GM23338 (cell line): ENCODE measurements at regions not wholly inside any gene's neighbourhood (a gene's known extent, or its start where the extent isn't known, plus 50 kb on each side); places are given as distances from the start of the nearest gene placed in this dataset.
"Not testable (repeated sequence)": the region's sequence is repeated elsewhere in the genome, so short reads cannot be mapped to it uniquely, and the experiment has no call there.

ENCODE experiments used
- ATAC-seq: fragments of 200-7000 bp; cut with Tn5 transposase; 3 replicates; pipeline ENCODE4 v1.9.1; 2020
- DNase-seq: peaks from one replicate; pipeline ENCODE4 v3.0.0-alpha.2; 2015; ENCODE audit warnings: low spot score
- H2AFZ ChIP-seq: fragments of 200-600 bp; sonication (generic); 2 replicates; pipeline ENCODE4 v1.8.0; 2016; ENCODE audit warnings: antibody characterized with exemption, mild to moderate bottlenecking, moderate library complexity
- H3F3A ChIP-seq: fragments of 200-600 bp; sonication (generic); replicated peaks from 2 replicates; pipeline ENCODE4 v1.8.0; 2017; ENCODE audit warnings: antibody characterized with exemption, mixed run types, low read depth
- H3K27ac ChIP-seq: fragments of 200-600 bp; sonication (generic); 2 replicates; pipeline ENCODE4 v1.6.1; 2016; ENCODE audit warnings: low read depth
- H3K27me3 ChIP-seq: fragments of 200-600 bp; sonication (generic); 2 replicates; pipeline ENCODE4 v1.8.0; 2016; ENCODE audit warnings: mild to moderate bottlenecking, mixed run types, moderate library complexity; ENCODE audit not compliant: insufficient read depth
- H3K36me3 ChIP-seq: fragments of 200-600 bp; sonication (generic); 2 replicates; pipeline ENCODE4 v1.8.0; 2016; ENCODE audit warnings: mild to moderate bottlenecking; ENCODE audit not compliant: insufficient read depth
- H3K4me1 ChIP-seq: fragments of 200-600 bp; sonication (generic); 2 replicates; pipeline ENCODE4 v1.8.0; 2016; ENCODE audit warnings: mild to moderate bottlenecking, moderate library complexity; ENCODE audit not compliant: insufficient read depth
- H3K4me2 ChIP-seq: fragments of 200-600 bp; sonication (generic); 2 replicates; pipeline ENCODE4 v1.7.1; 2017; ENCODE audit warnings: mixed run types
- H3K4me3 ChIP-seq: fragments of 200-600 bp; sonication (generic); 2 replicates; pipeline ENCODE4 v1.6.1; 2016; ENCODE audit warnings: mixed run types
- H3K79me2 ChIP-seq: fragments of 200-600 bp; sonication (generic); replicated peaks from 2 replicates; pipeline ENCODE4 v1.8.0; 2017; ENCODE audit warnings: mild to moderate bottlenecking; ENCODE audit not compliant: insufficient read depth
- H3K9me2 ChIP-seq: fragments of 200-600 bp; sonication (generic); 2 replicates; pipeline ENCODE4 v1.8.0; 2017; ENCODE audit not compliant: insufficient read depth
- H4K20me1 ChIP-seq: fragments of 200-600 bp; sonication (generic); replicated peaks from 2 replicates; pipeline ENCODE4 v1.8.0; 2017; ENCODE audit warnings: mild to moderate bottlenecking; ENCODE audit not compliant: insufficient read depth
- H3K27ac Mint-ChIP-seq: 2 replicates; pipeline ENCODE4 v1.8.0; 2020; ENCODE audit warnings: inconsistent platforms, mild to moderate bottlenecking, moderate library complexity, mixed read lengths
- H3K27me3 Mint-ChIP-seq: 3 replicates; pipeline ENCODE4 v1.8.0; 2022; ENCODE audit warnings: low read depth, mild to moderate bottlenecking, moderate library complexity, mixed read lengths, inconsistent platforms; ENCODE audit not compliant: insufficient read depth, poor library complexity
- H3K36me3 Mint-ChIP-seq: 3 replicates; pipeline ENCODE4 v1.8.0; 2021; ENCODE audit warnings: low read depth, mild to moderate bottlenecking, inconsistent platforms, moderate library complexity, mixed read lengths
- H3K4me1 Mint-ChIP-seq: 3 replicates; pipeline ENCODE4 v1.8.0; 2020; ENCODE audit warnings: mild to moderate bottlenecking, inconsistent platforms, mixed read lengths
- H3K4me3 Mint-ChIP-seq: 3 replicates; pipeline ENCODE4 v1.8.0; 2021; ENCODE audit warnings: moderate library complexity, mild to moderate bottlenecking, inconsistent platforms, mixed read lengths
- H3K9me3 Mint-ChIP-seq: 3 replicates; pipeline ENCODE4 v1.8.0; 2020; ENCODE audit warnings: moderate library complexity, mild to moderate bottlenecking, inconsistent platforms, mixed read lengths
- CREB1 ChIP-seq: fragments of 250-450 bp; sonication (Bioruptor Pico); IDR thresholded peaks from 2 replicates; pipeline ENCODE4 v1.5.0; 2020; ENCODE audit warnings: low read depth, mild to moderate bottlenecking, moderate library complexity
- EZH2 ChIP-seq: fragments of 200-600 bp; sonication (generic); IDR thresholded peaks from one replicate; pipeline ENCODE4 v1.8.0; 2017; ENCODE audit warnings: antibody characterized with exemption, mild to moderate bottlenecking, low read depth; ENCODE audit not compliant: unreplicated experiment
- EZH2phosphoT487 ChIP-seq: fragments of 200-600 bp; sonication (generic); IDR thresholded peaks from one replicate; pipeline ENCODE4 v1.8.1; 2018; ENCODE audit warnings: antibody characterized with exemption; ENCODE audit not compliant: unreplicated experiment
- JUNB ChIP-seq: IDR thresholded peaks from one replicate; pipeline ENCODE4 v1.6.1; 2016; ENCODE audit warnings: antibody characterized with exemption; ENCODE audit not compliant: unreplicated experiment
- NANOG ChIP-seq: IDR thresholded peaks from 2 replicates; pipeline ENCODE4 v1.6.1; 2016; ENCODE audit warnings: antibody characterized with exemption, borderline replicate concordance
- ZNF462 ChIP-seq: fragments of 250-450 bp; sonication (Bioruptor Pico); IDR thresholded peaks from 2 replicates; pipeline ENCODE4 v1.5.0; 2020; ENCODE audit warnings: mild to moderate bottlenecking, moderate library complexity

- no peak for TF ChIP-seq ZNF462 (CRISPR knock-in tag)
- TF ChIP-seq EZH2phosphoT487, result no peak
- TF ChIP-seq JUNB, result no peak
These were observed 90.9 kb downstream of the HNRNPD start (continued) for GRCh38 chr4:82282875-82283274.

GRCh38 chr4:82279550-82279949 is 94.2 kb downstream of the HNRNPD start:
- not testable (repeated sequence) for H2AFZ ChIP-seq, H3K9me2 ChIP-seq, H3K27ac Mint-ChIP-seq, H3F3A ChIP-seq, H3K4me3 Mint-ChIP-seq, H3K9me3 Mint-ChIP-seq, H3K27me3 ChIP-seq, H3K4me1 ChIP-seq, DNase-seq, H3K27me3 Mint-ChIP-seq, H3K36me3 ChIP-seq, H3K4me1 Mint-ChIP-seq, H3K79me2 ChIP-seq, H3K4me3 ChIP-seq, H3K4me2 ChIP-seq, ATAC-seq, H4K20me1 ChIP-seq, H3K36me3 Mint-ChIP-seq, H3K27ac ChIP-seq

GRCh38 chr4:82276332-82276640 is 97.5 kb downstream of the HNRNPD start:
- Histone ChIP-seq H3K36me3 (no peaks in the 10 kb centered on the region), H3K9me2 (no peaks in the 10 kb centered on the region), H3F3A (no peaks in the 10 kb centered on the region), H3K4me2 (no peak overlapping the region), H3K4me3 (no peak overlapping the region), H2AFZ (no peak overlapping the region), H3K27me3 (no peaks in the 10 kb centered on the region), H3K27ac (no peak overlapping the region), H3K4me1 (no peaks in the 10 kb centered on the region), H3K79me2 (no peaks in the 10 kb centered on the region), H4K20me1 (no peaks in the 10 kb centered on the region; the same call in 1 of the 2 replicates)
- Mint-ChIP-seq H3K4me3 (no peak overlapping the region), H3K9me3 (no peaks in the 10 kb centered on the region; the same call in 2 of the 3 replicates), H3K27ac (no peak overlapping the region), H3K4me1 (no peaks in the 10 kb centered on the region), H3K36me3 (no peaks in the 10 kb centered on the region), H3K27me3 (peaks cover 5% of the 10 kb centered on the region)
- ATAC-seq (no peak), DNase-seq (no peak)
- TF ChIP-seq ZNF462 (CRISPR knock-in tag), result no peak
- no peak for TF ChIP-seq CREB1 (CRISPR knock-in tag)
- TF ChIP-seq EZH2phosphoT487, result no peak
- no peak for TF ChIP-seq NANOG
- no peak for TF ChIP-seq EZH2
